Stimulated activated CD4-positive, alpha-beta T cell treated with anti-CD3 and anti-CD28 coated beads, Interleukin-15, amount 100 ng/mL, for 48 hours (primary cell): ENCODE measurements at regions not wholly inside any gene's neighbourhood (a gene's known extent, or its start where the extent isn't known, plus 50 kb on each side); places are given as distances from the start of the nearest gene placed in this dataset.
A peak's percentile ranks its signal among the peaks of the same experiment; 100 is the strongest.
"Not testable (repeated sequence)": the region's sequence is repeated elsewhere in the genome, so short reads cannot be mapped to it uniquely, and the experiment has no call there.

Experiments
- DNase-seq, 2 donors: peaks; one replicate each; pipeline ENCODE4 v3.0.0-alpha.2; 2020; ENCODE audit warnings: low read depth in 2 of 2

GRCh38 chr3:88000853-88001252 lies 58.0 kb downstream of the CGGBP1 start:
- no peak for DNase-seq

GRCh38 chr3:87997966-87998365 lies 60.8 kb downstream of the CGGBP1 start:
- DNase-seq: no peak

- DNase-seq: peak; percentile 24
Measured at GRCh38 chr3:87997298-87997697, 61.5 kb downstream of the CGGBP1 start.

DNA sequence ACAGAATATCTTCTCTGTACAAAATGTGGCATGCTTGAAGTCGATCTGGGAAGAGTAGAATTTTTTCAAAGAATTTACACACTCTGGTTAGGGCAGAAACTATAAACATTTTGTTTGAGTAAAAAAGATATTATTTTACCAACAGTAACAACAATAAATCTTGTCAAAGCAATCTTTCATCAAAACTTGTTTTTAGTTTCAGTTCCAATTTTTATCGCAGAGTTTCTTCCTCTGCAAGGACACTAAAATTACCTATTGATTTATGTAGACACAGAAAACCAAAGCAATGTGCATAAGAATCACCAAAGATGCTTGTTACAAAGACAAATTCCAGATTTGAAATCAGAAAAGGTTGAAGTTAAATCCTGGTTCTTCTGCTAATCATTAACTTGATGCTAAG lies 61.9 kb downstream of the CGGBP1 start:
- DNase-seq: no peak

DNA sequence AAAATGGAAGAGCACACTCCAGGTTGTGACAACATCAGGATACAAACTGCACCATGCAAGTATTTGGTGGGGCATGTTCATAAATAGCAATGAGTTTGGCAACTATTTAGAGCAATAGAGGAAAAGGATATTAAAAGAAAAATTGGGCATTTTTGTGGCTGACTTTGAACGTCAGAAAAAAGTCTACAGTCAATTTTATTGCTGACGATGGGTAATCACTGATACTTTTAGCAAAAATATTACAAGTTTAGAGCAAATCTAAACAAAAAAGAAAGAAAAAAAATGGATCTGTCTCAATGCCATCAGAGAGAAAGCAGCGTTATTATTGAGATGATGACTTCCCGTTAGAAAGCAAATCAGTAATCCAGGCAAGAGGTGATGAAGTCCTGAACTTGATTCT lies 65.2 kb downstream of the CGGBP1 start:
- no peak for DNase-seq

DNA sequence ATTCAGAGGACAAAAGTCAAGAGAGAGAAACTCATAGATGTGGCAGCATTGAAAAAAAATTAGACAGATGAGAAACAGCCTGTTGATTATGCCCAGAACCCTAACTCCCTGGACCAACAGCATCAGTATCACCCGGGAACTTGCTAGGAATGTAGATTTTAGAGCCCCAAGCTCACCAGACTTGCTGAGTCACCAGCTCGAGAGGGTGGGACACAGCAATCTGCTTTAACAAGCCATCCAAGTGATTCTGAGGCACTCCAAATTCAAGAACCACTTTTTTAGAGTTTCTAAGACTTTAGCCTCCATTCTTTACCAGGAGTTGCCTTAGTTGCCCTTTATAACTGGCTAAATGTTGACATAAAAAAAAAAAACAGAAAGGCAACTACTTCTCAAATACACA lies 70.9 kb downstream of the CGGBP1 start:
- no peak for DNase-seq

GRCh38 chr3:87982421-87982820 lies 76.4 kb downstream of the CGGBP1 start:
- DNase-seq: no peak

DNA sequence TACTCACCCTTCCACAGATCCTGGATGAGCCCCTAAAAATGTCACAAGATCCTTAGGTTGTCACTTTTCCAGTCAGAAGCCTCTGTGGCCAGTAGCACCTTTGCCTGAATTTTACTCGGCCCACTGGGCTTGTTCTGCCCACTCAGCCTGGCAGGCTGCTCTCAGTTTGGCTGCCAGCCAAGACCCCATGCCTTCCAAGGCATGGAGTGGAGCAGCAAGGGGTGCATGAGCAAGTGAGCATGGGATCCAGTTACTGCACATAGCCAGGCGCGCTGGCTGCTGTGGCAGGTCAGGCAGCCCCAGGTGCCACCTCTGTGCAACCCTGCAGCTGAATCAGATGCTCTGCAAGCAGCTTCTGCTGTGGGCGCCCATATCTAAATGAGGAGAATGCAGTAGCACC lies 79.3 kb downstream of the CGGBP1 start:
- DNase-seq: no peak

- DNase-seq: no peak
Measured at GRCh38 chr3:87977765-87978164, 81.0 kb downstream of the CGGBP1 start.

GRCh38 chr3:87975716-87976115 lies 83.1 kb downstream of the CGGBP1 start:
- DNase-seq: no peak

GRCh38 chr3:87973906-87974305 lies 84.9 kb downstream of the CGGBP1 start:
- DNase-seq: no peak

DNA sequence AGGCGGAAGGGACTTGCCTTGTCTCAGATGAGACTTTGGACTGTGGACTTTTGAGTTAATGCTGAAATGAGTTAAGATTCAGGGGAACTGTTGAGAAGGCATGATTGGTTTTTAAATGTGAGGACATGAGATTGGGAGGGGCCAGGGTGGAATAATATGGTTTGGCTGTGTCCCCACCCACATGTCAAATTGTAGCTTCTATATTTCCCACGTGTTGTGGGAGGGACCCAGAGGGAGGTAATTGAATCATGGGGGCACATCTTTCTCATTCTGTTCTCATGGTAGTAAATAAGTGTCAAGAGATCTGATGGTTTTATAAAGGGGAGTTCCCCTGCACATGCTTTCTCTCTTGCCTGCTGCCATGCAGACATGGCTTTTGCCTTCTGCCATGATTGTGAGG lies 89.2 kb downstream of the CGGBP1 start:
- no peak for DNase-seq

- no peak for DNase-seq
Measured at GRCh38 chr3:87968668-87969067, 90.1 kb downstream of the CGGBP1 start.

DNA sequence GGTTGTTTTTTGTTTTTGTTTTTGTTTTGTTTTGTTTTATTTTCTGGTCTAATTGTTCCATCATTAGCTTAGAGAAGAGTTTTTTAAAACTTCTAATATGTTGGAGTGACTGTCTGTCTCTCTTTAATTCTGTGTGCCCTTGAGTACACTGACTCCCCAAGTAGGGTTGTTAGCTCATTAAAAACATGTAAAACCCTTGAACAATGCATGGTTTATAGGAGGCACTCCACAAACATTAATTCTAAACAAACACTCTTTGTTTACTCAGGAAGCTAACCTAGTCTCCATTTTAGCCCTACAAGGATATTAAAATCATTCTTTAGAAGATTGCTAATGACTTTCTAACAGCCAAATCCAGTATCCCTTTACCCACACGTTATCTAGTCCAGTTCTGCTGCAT lies 100.5 kb downstream of the CGGBP1 start:
- DNase-seq: no peak

GRCh38 chr3:87957575-87957974 lies 101.2 kb downstream of the CGGBP1 start:
- no peak for DNase-seq

GRCh38 chr3:87949879-87950208 lies 109.0 kb downstream of the CGGBP1 start:
- no peak for DNase-seq

GRCh38 chr3:87949189-87949878 lies 109.5 kb downstream of the CGGBP1 start:
- DNase-seq: no peak

- not testable (repeated sequence) for DNase-seq
Measured at GRCh38 chr3:87946007-87946406, 112.8 kb downstream of the CGGBP1 start.

GRCh38 chr3:87942256-87942655 lies 116.5 kb downstream of the CGGBP1 start:
- not testable (repeated sequence) for DNase-seq

DNA sequence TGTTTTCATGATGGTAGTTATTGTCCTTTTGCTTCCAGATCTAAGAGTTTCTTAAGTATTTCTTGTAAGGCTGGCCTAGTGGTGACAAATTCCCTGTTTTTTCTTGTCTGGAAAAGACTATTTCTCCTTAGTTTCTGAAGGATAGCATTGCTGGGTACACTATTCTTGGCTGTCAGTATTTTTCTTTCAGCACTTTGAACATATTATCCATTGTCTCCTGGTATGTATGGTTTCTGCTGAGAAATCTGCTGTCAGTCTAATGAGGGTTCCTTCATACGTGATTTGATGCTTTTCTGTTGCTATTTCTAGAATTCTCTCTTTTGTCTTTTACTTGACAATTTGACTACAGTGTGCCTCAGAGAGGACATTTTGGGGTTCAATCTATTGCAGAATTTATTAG lies 134.3 kb downstream of the CGGBP1 start:
- no peak for DNase-seq

GRCh38 chr3:87920549-87920948 lies 138.3 kb downstream of the CGGBP1 start:
- no peak for DNase-seq

- DNase-seq: no peak
Measured at GRCh38 chr3:87901141-87901540, 157.7 kb downstream of the CGGBP1 start.

DNA sequence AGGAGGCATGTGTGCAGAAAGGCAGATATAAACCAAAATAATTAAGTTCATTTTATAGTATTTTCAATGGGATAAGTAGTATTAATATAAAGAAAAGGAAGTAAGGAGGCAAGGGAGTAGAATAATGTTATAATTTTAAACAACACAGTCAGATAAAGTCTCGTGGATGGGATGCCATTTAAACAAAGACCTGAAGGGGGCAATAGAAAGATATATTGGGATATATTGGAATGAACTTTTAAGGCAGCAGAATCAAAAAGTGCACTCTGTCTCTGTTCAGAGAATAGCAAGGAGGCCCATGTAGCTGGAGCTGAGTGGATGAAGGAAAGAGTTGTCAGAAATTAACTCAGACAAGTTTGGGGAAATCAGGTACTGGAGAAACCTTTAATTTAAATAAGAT lies 158.7 kb downstream of the CGGBP1 start:
- DNase-seq: no peak

DNA sequence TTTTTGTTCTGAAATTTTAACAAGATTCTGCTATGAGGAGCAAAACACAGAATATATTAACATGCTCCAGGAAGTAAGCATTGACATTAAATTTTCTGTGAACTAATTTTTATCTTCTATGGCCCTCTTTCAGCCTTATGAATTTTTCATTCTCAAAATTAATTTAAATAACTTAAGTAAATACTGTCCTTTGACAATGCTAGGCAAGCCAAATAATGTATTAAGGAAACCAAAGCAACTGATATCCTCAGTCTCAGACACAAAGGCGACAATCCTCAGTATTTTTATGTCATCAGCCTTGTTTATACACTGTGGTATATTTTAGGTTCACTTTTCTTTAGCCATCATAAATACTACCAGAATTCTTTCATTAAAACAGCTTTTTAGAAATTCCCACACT lies 159.8 kb downstream of the CGGBP1 start:
- DNase-seq: no peak
